ENCODE measurements at regions not wholly inside any gene's neighbourhood (a gene's known extent, or its start where the extent isn't known, plus 50 kb on each side); places are given as distances from the start of the nearest gene placed in this dataset.

- TF ChIP-seq POLR2A (IDR thresholded peaks at IDR 0.05; ENCODE audit: borderline replicate concordance, extremely low read depth, insufficient read depth, insufficient read length) (no peak), RAD21 (IDR thresholded peaks at IDR 0.05; ENCODE audit: low read depth) (no peak), CTCF (IDR thresholded peaks at IDR 0.05 in 2 of 3, conservative IDR thresholded peaks at IDR 0.05 in 1 of 3; ENCODE audit: borderline replicate concordance in 1 of 3, insufficient read depth in 1 of 3, low read depth in 2 of 3, low read length in 2 of 3) (no peak), ZFX (IDR thresholded peaks at IDR 0.05) (no peak), ZBTB33 (IDR thresholded peaks at IDR 0.05; ENCODE audit: extremely low read depth, insufficient replicate concordance, low read length) (no peak), EZH2 (IDR thresholded peaks at IDR 0.05) (no peak), EZH2phosphoT487 (IDR thresholded peaks at IDR 0.05; ENCODE audit: borderline replicate concordance) (no peak), SP1 (IDR thresholded peaks at IDR 0.05; ENCODE audit: low read depth) (no peak), FOSL1 (IDR thresholded peaks at IDR 0.05; ENCODE audit: low read depth) (no peak)
These were observed 199.0 kb downstream of the MYLK4 start for GRCh38 chr6:2551705-2552104.

Measured in HCT116 (cell line).